AG04450 (cell line): ENCODE measurements at regions not wholly inside any gene's neighbourhood (a gene's known extent, or its start where the extent isn't known, plus 50 kb on each side); places are given as distances from the start of the nearest gene placed in this dataset.

Source experiments
- CTCF ChIA-PET: fragments of 300-600, 350-600 bp; formaldehyde crosslinking; extraction: SDS; loops from one replicate; lab custom pipeline; 2022; ENCODE audit warnings: antibody characterized with exemption, inconsistent platforms; lab: Charles Lee
- POLR2A ChIA-PET: fragments of 350-600 bp; formaldehyde crosslinking; extraction: SDS; loops from one replicate; lab custom pipeline; 2021; ENCODE audit warnings: antibody characterized with exemption, inconsistent platforms; lab: Yijun Ruan, JAX
- DNase-seq: peaks from one replicate; pipeline ENCODE4 v3.0.0-alpha.2; 2011; ENCODE audit warnings: low read depth, low spot score
- H3K27ac ChIP-seq: one replicate; pipeline ENCODE4 v1.5.1; 2012; ENCODE audit warnings: low read depth, low read length, control low read depth
- H3K27me3 ChIP-seq: one replicate; pipeline ENCODE4 v1.6.0; 2012; ENCODE audit warnings: low read length; ENCODE audit not compliant: control insufficient read depth, insufficient read depth
- H3K4me3 ChIP-seq: 2 replicates; pipeline ENCODE4 v1.5.1; 2011; ENCODE audit warnings: mild to moderate bottlenecking, low read depth, low read length, control low read depth
- H3K9me3 ChIP-seq: 2 replicates; pipeline ENCODE4 v1.5.1; 2012; ENCODE audit warnings: low read length; ENCODE audit not compliant: control insufficient read depth, insufficient read depth
- CTCF ChIP-seq: IDR thresholded peaks from 2 replicates; pipeline ENCODE4 v1.5.1; 2011; ENCODE audit warnings: low read depth, low read length, control low read depth, inconsistent platforms

GRCh38 chr11:15541079-15541478 lies 426.4 kb downstream of the INSC start:
- no peak overlapping the region for H3K27ac ChIP-seq
- ChIA-PET POLR2A (no interaction called here), CTCF (no interaction called here)
- H3K27me3 ChIP-seq: no peaks in the 10 kb centered on the region
- H3K4me3 ChIP-seq: no peak overlapping the region
- no peak for DNase-seq
- no peaks in the 10 kb centered on the region for H3K9me3 ChIP-seq
- TF ChIP-seq CTCF: no peak

GRCh38 chr11:15544353-15544752 lies 429.6 kb downstream of the INSC start:
- H3K27ac ChIP-seq: no peak overlapping the region
- TF ChIP-seq CTCF: no peak
- no peak for DNase-seq
- H3K27me3 ChIP-seq: no peaks in the 10 kb centered on the region
- CTCF ChIA-PET: no interaction called here
- POLR2A ChIA-PET: no interaction called here
- no peaks in the 10 kb centered on the region for H3K9me3 ChIP-seq
- H3K4me3 ChIP-seq: no peak overlapping the region

- CTCF ChIA-PET: no interaction called here
- no peak for TF ChIP-seq CTCF
- no peaks in the 10 kb centered on the region for H3K27me3 ChIP-seq
- H3K27ac ChIP-seq: no peak overlapping the region
- POLR2A ChIA-PET: no interaction called here
- no peaks in the 10 kb centered on the region for H3K9me3 ChIP-seq
- no peak overlapping the region for H3K4me3 ChIP-seq
- DNase-seq: no peak
These were observed 433.0 kb downstream of the INSC start for GRCh38 chr11:15547685-15548084.

- DNase-seq: no peak
- Histone ChIP-seq H3K9me3 (no peaks in the 10 kb centered on the region), H3K27ac (no peak overlapping the region), H3K4me3 (no peak overlapping the region), H3K27me3 (no peaks in the 10 kb centered on the region)
- ChIA-PET POLR2A (no interaction called here), CTCF (no interaction called here)
- TF ChIP-seq CTCF: no peak
These were observed 437.5 kb downstream of the INSC start for GRCh38 chr11:15551901-15552851.

- Histone ChIP-seq H3K27me3 (no peaks in the 10 kb centered on the region), H3K9me3 (no peaks in the 10 kb centered on the region), H3K4me3 (no peak overlapping the region), H3K27ac (no peak overlapping the region)
- no peak for DNase-seq
- TF ChIP-seq CTCF: no peak
- POLR2A ChIA-PET: interaction anchor here (0.7 kb wide), 1 partner anchor 13 kb away, joined by 3 read pairs; no protein-coding TSS in a partner anchor
- CTCF ChIA-PET: no interaction called here
These were observed 440.4 kb downstream of the INSC start for GRCh38 chr11:15555161-15555560.
